HL-60 (cell line): ENCODE measurements at regions not wholly inside any gene's neighbourhood (a gene's known extent, or its start where the extent isn't known, plus 50 kb on each side); places are given as distances from the start of the nearest gene placed in this dataset.

Source experiments
- CTCF ChIP-seq: IDR thresholded peaks from one replicate; pipeline ENCODE4 v1.5.1; 2011; ENCODE audit warnings: low read length, control low read depth, inconsistent platforms; ENCODE audit not compliant: insufficient read depth
- POLR2AphosphoS5 ChIP-seq: IDR thresholded peaks from 2 replicates; pipeline ENCODE4 v1.6.1; 2012; ENCODE audit warnings: low read depth
- REST ChIP-seq: IDR thresholded peaks from 2 replicates; pipeline ENCODE4 v1.6.1; 2012; ENCODE audit warnings: low read depth; ENCODE audit not compliant: insufficient replicate concordance

DNA sequence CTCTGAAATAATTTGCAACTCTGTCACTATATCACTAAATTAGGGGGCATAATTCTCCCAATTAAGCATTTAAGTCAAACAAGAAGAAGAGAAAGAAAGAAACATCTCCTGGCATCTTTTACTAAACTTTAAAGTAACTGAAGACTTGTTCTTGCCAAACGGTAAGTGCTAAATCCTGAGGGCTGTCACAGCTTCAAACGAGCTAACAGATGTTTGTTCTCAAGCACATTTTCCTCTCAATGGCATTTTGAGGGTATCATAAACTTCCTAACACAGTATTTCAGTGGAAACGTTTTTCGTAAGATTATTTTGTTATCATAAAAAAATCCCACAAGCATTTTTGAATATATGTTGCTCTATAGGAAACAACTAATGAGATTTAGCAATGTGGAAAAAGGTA lies 169.5 kb upstream of the TAS2R1 start:
- TF ChIP-seq CTCF (no peak), REST (no peak), POLR2AphosphoS5 (no peak)
